ENCODE measurements at regions not wholly inside any gene's neighbourhood (a gene's known extent, or its start where the extent isn't known, plus 50 kb on each side); places are given as distances from the start of the nearest gene placed in this dataset.

DNA sequence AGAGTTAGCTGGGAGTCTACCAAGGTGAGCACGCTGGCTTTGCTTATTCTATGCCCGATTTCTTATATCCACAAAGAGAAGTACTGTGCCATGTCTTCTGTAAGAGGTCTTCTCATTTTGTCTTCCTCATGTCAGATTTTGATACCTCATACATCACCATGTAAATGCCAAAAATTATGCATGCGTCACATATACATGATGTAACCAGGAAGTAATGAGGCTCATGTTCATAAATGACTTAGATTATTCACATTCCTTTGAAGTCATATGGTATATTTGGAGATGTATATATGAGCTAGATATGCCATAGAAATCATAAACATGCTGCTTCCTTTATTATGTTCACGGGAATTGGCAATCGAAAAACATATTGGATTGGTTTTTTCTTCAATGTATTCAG is 97.7 kb upstream of the CELF2 start:
- no peak for DNase-seq (ENCODE audit: low read depth in 2 of 2)

DNA sequence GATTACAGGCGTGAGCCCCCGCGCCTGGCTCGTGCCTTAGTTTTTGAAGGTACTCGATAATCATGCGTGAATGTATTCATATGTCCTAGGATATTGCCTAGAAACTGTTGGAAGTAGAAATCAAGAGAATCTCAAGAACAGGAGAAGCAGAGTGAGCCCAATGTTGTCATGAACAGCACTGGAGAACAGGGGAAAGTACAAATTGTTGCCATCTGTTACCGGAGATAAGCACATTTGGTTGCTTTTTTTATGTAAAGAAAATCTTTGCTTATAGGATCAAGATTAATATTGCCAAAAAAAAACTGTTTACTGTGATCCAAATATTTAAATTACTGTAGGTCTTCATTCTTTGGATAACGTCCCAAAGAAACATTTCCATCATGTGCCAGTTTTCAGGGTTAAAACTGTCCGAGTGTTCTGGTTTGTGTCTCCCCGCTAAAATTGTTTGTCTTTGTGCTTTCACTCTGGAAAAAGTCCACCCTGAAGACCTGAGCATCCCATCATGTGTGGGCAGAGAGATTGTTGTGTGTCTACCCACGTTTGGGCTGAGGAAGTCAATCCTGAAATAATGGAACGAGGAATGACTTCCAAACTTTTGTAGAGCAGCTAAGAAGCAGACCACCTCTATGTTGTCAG is 95.7 kb upstream of the CELF2 start:
- no peak for DNase-seq (ENCODE audit: low read depth in 2 of 2)

DNA sequence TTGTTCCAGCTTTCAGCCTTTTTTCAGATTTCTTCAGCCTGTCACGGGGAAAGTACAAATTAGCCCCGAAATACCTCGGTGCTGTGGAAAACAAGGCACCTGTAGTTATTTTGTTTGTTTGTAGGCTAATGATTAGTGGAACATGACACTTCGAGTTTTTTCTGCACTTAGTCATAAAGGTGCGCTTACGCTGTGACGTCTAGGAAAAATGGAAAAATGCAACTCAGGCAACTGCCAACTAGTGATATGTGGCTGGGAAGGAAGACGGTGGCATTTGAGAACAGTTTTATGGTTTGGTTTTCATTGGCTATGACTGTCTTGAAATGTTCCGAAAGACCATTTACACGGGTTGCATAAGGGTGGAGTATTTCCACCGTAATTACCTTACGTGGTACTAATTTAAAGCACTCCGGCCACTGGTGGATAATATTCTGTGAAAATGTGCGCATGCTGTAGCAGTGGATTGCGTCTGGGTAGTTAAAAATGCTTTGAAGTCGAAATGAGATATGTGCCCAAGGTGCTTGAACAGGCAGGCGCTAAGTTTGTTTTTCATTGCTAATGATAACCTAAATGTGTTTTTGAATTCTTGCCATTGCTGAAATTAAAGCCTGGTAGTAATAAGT is 94.5 kb upstream of the CELF2 start:
- DNase-seq (ENCODE audit: low read depth in 2 of 2): no peak

DNA sequence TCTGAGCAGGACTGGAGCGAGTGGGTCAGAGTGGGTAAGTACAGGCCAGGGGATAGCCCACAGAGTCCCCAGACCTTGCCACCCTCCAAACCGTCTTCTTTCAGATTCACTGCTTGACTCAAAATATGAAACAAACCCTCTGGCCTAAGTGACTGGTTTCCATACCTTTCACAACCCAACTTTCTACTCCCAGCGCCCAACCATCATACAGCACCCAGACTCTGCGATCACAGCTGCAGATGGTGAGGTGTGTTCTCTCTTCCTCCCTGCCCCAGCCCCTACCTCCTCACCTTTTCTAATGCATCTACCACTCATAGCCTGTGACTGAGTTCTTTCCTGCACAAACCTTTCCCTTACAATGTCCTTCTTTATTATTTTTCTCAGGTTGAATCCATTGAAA is 92.0 kb upstream of the CELF2 start:
- DNase-seq (ENCODE audit: low read depth in 2 of 2): no peak

DNA sequence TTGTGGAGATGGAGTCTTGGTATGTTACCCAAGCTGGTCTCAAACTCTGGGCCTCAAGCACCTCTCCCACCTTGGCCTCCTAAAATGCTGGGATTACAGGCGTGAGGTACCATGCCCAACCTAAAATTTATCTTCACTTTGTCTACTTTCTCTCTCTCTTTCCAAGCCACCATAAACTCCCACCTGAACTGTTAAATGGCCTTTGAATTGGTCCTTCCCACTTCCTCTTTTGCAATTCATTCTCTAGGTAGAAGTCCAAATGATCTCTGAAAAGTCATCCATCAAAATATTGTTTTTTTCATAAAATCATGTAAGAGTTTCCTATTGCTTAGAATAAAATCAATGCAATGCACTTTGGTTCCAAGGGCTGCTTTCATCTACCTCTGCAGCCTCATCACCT is 90.1 kb upstream of the CELF2 start:
- DNase-seq (ENCODE audit: low read depth in 2 of 2): no peak

DNA sequence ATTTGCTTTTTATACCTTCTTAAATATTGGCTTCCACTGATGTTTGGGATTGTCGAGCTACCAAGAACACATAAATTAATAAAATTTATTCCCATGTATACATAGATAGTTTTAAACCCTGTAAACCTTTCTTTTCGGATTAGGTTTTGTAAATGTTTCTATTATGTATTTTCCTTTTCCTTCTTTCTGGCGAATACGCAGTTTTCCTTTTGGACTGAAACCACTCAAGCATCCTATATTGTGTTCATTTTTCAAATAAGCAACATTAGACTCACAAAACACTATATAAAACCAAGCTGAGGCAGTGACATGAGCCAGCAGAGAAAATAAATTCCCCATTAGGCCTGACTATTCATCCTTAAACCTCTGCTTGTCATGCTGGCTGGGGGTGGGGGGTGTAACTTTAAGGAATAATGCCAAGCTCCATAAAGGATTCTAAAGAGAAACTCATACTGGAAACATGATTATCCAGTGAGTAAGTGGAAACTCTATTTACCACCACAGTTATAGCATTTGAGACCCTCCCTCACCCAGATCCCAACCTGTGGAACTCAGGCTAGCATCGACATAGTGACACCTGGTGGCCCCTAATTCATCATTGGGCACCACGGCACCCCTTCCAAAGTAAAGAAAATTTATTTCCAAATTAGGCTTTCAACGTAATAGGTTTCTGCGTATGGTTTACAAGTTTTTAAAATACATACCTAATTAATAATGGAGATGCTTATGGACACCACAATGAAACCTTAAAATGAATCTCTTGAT is 86.5 kb upstream of the CELF2 start:
- peak in 1 of 2 donors; percentile 13 for DNase-seq (ENCODE audit: low read depth in 2 of 2)

DNA sequence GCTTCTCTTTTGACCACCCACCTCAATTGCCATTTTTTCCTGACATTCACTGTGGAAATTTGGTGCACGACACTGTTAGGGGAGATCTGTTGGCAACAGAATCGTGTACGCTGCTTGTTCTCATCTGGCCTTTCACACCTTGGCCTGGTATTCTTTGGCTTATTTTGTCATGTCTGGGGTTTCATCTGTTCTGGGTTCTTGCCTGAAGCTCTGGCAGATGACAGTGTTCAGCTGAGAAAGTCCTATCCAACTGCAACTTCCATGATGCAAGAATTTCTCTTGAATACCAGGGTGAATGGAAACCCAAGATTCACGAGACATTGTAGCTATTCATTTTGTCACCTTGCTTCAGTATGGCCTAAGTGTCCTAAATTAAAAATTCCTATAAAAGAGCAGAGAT is 82.6 kb upstream of the CELF2 start:
- DNase-seq (ENCODE audit: low read depth in 2 of 2): no peak

DNA sequence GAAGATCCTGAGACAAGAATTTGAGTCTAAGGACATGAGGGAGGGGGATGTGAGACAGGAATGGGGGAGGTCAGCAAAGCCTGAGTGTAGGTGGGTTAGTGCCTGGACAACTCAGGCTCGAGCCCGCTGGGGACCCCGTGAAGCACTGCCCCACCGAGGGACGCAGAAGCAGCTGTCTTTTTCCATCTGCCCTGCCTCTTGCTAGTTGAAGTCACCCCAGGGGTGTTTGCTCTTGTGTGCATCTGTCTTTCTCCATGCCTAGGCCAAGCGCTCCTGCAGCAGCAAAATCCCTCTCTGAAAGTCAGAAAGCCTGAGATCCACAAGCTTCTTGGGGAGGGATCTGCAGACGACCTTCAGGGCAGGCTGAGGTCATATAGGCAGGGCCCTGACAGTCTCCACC is 79.0 kb upstream of the CELF2 start:
- DNase-seq (ENCODE audit: low read depth in 2 of 2): no peak

DNA sequence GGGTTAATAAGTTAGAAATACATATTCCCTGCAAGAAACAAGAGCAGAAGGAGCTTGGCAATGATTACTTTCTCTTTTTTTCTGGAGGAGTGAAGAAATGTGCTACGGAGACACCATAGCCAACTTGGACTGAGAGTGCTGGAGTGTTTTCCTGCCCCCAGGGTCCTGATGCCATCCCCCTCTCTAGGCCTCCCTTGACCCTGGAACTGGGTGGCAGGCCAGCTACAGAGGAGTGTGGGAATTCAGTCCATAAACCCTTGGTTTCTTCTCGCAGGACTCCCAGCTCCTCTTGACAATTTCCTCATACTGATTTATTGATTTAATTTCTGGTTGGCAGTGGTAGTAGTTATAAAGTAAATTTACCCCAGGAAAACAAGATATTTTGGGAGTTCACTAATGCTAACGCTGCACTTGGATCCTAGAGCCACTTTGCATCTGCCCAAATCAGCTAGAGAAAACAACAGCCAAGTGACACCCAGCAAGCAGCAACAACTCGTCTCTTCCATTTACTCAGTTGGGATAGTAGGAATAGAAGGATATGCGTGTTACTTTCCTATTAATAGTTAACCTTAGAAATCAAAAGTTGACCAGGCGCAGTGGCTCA is 76.4 kb upstream of the CELF2 start:
- no peak for DNase-seq (ENCODE audit: low read depth in 2 of 2)

DNA sequence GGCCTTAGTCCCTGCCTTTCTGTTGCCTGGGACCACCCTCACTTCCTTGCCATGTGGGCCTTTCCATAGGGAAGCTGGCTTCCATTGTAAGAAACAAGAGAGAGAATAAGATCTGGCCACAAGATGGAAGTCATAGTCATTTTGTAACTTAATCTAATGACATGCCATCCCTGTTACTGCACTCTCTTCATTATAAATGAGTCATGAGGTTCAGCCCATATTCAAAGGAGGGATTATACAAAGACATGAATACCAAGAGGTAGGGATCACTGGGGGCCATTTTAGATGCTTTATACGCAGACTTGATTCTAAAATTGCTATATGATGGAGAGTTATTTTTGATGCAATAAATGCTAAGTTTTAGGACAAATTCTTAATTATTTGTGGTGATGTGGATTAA is 75.2 kb upstream of the CELF2 start:
- DNase-seq (ENCODE audit: low read depth in 2 of 2): no peak

DNA sequence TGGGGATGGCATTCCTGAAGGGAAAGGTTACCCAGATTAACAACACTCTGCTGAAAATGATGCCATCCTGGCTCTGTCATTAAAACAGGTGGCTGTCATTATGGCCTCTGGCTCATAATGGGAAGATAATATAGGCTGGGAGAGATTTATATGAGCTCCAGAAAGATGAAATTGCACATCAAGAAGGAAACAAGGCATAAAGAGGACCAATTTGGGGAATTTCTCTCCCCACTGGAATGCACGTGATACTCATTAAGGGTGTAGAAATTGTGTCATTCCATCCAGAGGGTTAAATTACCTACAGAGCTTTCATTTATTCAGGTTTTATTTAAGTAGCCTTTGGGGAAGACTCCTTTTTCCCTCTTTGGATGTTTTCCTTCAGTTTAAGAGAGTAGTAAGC is 71.6 kb upstream of the CELF2 start:
- no peak for DNase-seq (ENCODE audit: low read depth in 2 of 2)

DNA sequence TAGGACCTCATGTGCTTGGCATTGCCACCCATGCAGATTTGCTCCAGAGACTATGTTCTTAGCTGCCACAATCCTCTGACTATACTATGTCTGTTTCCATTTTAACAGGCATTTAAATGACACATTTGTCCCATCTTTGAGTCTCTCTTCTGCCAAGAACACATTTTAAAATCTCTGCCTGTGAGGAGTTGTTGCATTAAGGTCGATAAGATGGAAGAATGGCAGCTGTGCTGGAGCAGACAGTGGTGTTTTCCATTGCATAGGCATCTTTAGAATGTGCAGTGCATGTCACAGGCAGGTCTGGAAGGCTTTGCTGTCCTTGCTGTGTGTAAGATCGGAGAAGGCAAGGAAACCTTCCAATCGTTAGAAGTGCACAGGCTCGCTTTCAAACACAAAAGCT is 70.9 kb upstream of the CELF2 start:
- DNase-seq (ENCODE audit: low read depth in 2 of 2): no peak

DNA sequence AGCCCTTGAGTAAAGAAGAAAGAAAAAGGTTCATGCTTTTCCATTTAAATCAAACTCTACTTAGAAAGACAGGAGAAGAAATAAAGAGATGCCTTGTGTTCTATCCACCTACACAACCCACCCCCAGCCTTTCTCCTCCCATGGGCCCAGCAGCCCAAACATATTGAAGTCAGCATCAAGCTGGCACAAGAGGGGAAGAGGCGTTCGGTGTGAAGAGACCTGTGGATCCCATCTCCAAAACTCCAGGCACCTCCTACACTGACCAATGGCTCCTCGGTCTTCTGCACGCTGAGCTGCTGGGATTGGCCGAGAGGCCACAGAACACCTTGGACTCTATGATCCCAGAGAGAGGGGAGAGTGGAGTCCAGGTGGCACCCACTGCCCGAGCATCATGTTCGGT is 66.0 kb upstream of the CELF2 start:
- DNase-seq (ENCODE audit: low read depth in 2 of 2): no peak

DNA sequence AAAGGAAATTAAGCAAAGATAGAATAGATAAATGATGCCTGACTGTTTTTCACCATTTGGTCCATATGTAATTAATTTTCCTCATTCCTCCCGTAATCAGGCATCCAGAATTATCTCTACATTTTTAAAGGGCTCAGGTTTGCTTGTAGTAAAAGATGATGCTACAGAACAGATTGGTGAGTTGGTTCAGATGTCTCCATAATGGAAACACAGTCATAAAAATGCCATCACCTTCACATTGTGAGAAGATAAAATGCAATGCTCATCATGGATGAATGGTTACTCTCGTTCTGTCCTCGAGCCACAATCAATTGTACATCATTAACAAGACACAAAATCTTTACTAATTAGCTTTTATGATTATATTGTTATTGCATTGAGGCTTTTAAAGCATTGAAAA is 64.9 kb upstream of the CELF2 start:
- DNase-seq (ENCODE audit: low read depth in 2 of 2): no peak

DNA sequence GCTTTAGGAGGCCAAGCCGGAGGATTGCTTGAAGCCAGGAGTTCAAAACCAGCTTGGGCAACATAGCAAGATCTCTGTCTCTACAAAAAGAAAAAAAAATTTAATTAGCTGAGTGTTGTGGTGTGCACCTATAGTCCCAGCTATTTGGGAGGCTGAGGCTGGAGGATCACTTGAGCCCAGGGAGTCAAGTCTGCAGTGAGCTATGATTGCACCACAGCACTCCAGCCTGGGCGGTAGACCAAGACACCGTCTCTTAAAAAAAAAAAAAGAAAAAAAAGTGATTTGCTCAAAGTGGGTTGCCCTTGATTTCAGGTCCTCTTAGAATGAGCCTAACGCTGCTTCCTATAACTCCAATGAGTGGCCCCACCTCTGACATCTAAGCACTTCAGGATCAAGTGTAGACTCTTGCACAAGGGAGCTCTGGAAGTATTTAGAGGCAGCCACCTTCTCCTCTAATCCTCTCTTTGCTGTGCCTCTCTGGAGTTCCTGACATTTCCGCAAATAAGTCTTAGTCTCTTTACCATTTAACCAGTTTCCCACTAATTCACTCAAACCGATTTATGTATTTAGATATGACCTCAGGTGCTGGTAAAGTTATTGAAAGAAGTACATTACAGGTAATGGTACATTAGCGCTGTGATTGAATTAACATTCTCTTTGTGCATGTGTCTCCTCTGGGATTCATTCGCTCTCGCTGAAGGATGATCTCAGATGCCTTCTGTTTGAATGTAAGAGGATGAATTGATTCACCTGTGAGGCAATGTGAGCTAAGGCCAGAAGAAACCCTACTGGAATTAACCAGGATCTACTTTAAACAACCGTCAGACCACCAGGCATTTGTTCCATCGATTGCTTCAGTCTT is 60.8 kb upstream of the CELF2 start:
- DNase-seq (ENCODE audit: low read depth in 2 of 2): no peak

DNA sequence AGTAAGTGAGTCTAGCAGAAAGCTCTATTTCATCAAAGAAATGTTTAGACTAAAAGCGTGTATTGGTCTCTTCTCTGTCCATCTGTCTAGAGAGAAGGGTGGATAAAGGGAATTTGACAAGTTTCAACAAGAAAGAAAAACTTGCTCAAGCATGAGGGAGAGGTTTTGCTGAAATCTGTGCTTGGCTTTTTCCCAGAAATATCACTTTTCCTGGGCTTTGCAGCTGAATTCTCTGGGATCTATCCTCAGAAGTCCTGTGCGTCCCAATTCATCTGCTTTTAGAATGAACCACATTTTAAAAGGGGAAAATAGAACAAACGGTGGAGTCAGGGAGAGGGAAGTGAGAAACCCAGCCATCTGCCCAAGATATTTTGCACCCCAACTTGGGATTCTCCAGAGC is 59.6 kb upstream of the CELF2 start:
- DNase-seq (ENCODE audit: low read depth in 2 of 2): no peak

DNA sequence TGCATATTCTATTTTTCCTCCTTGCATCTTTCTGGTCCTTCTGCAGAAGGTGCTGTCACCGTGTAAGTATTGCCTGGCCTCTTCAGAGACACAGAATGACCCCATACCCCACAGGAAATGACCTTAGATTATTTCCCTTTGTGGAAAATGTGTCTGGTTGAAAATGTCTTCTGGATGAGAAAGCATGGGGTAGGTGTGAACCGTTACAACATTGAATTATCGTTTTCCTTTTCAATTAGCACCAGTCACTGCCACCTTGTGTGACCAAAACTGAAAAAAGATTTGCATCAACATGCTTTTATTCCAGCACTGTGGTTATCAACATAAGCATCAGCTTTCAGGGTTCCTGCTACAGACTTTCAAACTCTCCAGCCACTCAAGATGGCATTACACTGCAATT is 58.0 kb upstream of the CELF2 start:
- DNase-seq (ENCODE audit: low read depth in 2 of 2): no peak

DNA sequence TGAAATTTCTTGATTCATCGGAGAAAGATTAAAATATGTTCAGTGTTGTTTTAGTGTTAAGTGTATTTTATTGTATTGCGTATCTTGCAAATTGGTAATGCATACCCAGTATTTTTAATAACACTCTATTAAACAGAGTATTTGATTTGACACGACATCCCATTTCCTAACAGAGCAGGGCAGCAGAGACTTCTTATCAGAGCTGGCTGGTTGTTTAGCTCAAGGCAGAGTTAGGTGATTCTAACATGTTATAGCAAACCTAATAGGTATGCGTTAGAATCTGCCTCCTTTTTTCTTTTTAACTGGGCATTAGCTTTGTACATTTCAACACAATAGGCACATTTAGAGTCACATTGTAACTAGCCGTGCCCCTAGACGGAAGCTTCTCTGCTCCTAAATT is 57.1 kb upstream of the CELF2 start:
- DNase-seq (ENCODE audit: low read depth in 2 of 2): no peak

DNA sequence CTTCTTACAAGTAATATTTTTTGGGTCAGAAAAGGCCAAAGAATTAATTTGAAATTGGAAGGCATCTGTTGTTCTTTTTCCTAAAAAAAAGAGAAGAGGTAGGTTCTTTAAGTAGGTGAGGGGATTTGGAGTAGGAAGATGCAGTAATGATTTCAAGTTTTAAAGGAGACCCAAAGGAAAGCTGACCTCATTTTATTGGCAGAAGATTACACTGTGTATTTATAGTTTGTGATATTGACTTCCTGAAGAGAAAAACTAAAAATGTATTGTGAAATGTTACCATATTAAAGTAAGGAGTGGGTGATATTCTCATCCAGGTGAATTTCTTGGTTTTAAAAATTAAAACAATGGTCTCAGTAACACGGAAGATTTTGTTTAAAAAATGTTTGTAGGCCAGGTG is 56.6 kb upstream of the CELF2 start:
- no peak for DNase-seq (ENCODE audit: low read depth in 2 of 2)

DNA sequence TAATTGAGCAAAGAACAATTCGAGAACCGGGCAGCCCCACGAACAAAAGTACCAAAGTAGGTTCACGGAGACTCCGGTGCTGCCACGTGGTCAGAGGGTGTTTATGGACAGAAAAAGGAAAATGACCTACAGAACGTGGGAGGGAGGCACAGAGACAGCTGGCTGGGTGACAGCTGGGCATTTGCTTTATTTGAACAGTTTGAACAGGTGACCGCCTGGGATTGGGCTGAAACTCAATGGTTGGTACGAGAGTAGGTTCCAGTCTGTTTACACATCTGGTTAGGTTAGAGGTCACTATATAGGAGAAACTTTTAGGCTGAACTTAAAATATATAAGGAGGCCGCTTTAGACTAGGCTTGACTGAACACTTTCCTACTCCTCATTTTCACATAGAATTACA is 50.6 kb upstream of the CELF2 start:
- peak in 1 of 2 donors; percentile 7 for DNase-seq (ENCODE audit: low read depth in 2 of 2)

DNA sequence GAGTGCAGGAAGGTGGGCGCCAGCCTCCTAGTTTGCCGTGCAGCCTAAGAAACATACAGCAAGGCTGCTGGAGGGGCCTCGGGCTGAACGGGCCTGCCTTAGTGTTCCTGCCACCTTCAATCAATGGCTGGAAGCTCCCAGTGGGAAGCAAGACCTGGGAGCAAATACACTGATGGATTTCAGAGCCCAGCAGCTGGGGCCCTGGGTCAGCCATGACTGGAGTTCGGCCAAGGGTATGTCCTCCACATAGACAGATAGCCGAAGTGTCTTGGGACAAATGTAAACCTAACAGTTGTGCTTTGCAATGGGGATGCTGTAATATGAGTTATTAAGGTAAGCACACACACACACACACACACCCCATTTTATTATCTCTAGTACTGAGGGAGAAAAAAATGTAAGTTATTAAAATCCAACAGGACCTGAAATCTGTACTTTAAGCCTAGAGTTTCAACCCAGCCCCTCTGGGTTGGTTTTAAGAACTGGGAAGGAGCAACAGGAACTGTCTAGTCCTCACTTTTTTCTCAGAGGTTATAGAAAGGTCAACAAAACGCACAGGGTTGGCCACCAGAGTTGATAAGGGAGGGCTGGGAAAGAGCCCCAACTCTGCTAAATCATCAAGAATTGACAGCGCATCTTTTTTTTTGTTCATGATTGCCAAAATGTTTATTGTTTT is 50.0 kb upstream of the CELF2 start:
- no peak for DNase-seq (ENCODE audit: low read depth in 2 of 2)
